Prostate gland (tissue), 2 donors: ENCODE measurements at regions not wholly inside any gene's neighbourhood (a gene's known extent, or its start where the extent isn't known, plus 50 kb on each side); places are given as distances from the start of the nearest gene placed in this dataset.

Experiments used
- DNase-seq: peaks from one replicate; pipeline ENCODE4 v3.0.0-alpha.2; 2019; ENCODE audit warnings: low spot score
- H3K27ac ChIP-seq, 2 donors: fragments of 200-600 bp; sonication (generic); 2 replicates each; pipeline ENCODE4 v1.5.1; 2017 to 2019
- H3K27me3 ChIP-seq: fragments of 200-600 bp; sonication (generic); replicated peaks from 2 replicates; pipeline ENCODE4 v1.5.1; 2019; ENCODE audit not compliant: insufficient read depth
- H3K36me3 ChIP-seq, 2 donors: fragments of 200-600 bp; sonication (generic); 1 replicate in 1 of 2; 2 replicates in 1 of 2; pipeline versions ENCODE4 v1.5.1 to v1.8.1; 2017 to 2019
- H3K4me1 ChIP-seq: fragments of 200-600 bp; sonication (generic); replicated peaks from 2 replicates; pipeline ENCODE4 v1.5.1; 2019
- H3K4me3 ChIP-seq, 2 donors: fragments of 200-600 bp; sonication (generic); 2 replicates each; pipeline ENCODE4 v1.5.1; 2017 to 2019
- H3K9me3 ChIP-seq: fragments of 200-600 bp; sonication (generic); 2 replicates; pipeline ENCODE4 v1.5.1; 2017
- POLR2A ChIP-seq: fragments of 450-650 bp; IDR thresholded peaks from one replicate; pipeline ENCODE4 v1.6.1; 2016; ENCODE audit warnings: antibody characterized with exemption, mild to moderate bottlenecking
- POLR2AphosphoS5 ChIP-seq: sonication (generic); formaldehyde crosslinking; IDR thresholded peaks from one replicate; pipeline ENCODE4 v1.6.1; 2017; ENCODE audit warnings: antibody characterized with exemption
- WGBS: methylation state at CpG from one replicate; pipeline ENCODE4 v1.1.5; 2018; 5-methylcytosine and 5-hydroxymethylcytosine counted together
- intact Hi-C: fragments of 100-400 bp; cut with DNase I; formaldehyde crosslinking; loops from one replicate; pipeline ENCODE4 v1.14.2; 2022
- TF ChIP-seq, protein P1 (sequence below), 4 experiments: fragments of 200-600 bp in 2 of 4; fragments of 450-650 bp in 2 of 4; sonication (generic) in 2 of 4; IDR thresholded peaks; 1 replicate in 3 of 4; 2 replicates in 1 of 4; pipeline ENCODE4 v1.5.1; 2016 to 2019; ENCODE audit warnings: antibody characterized with exemption in 4 of 4, mild to moderate bottlenecking in 2 of 4, moderate library complexity in 2 of 4

DNA sequence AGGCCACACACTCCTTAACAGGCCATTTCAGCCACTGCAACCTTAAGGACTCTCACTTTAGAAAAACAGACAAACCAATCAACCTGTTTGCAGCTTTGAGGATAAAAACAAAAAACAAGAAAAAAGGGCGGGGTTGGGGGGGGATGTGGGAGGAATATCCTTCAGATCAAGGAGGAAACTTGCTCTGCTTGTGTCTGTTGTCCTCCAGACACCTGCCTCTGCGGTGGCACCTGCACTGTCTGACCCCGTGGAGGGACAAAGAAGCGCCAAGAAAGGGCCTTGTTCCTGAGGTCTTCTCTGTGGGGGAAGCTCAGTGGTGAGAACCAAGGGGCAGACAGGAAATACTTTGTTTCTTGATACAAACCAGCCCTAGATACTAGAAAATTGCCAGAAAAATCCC, 70.5 kb downstream of the POLR2M start:
- Histone ChIP-seq H3K27ac (no peak overlapping the region), H3K36me3 (no peaks in the 10 kb centered on the region), H3K9me3 (no peaks in the 10 kb centered on the region), H3K4me1 (no peaks in the 10 kb centered on the region), H3K27me3 (no peaks in the 10 kb centered on the region), H3K4me3 (no peak overlapping the region)
- intact Hi-C loops = no loop called here
- 87% methylated on average over 4 of the region's 4 CpGs for WGBS
- no peak for DNase-seq
- TF ChIP-seq, protein P1, sequence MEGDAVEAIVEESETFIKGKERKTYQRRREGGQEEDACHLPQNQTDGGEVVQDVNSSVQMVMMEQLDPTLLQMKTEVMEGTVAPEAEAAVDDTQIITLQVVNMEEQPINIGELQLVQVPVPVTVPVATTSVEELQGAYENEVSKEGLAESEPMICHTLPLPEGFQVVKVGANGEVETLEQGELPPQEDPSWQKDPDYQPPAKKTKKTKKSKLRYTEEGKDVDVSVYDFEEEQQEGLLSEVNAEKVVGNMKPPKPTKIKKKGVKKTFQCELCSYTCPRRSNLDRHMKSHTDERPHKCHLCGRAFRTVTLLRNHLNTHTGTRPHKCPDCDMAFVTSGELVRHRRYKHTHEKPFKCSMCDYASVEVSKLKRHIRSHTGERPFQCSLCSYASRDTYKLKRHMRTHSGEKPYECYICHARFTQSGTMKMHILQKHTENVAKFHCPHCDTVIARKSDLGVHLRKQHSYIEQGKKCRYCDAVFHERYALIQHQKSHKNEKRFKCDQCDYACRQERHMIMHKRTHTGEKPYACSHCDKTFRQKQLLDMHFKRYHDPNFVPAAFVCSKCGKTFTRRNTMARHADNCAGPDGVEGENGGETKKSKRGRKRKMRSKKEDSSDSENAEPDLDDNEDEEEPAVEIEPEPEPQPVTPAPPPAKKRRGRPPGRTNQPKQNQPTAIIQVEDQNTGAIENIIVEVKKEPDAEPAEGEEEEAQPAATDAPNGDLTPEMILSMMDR (IDR thresholded peaks at IDR 0.05) = no peak
- TF ChIP-seq POLR2AphosphoS5 = no peak
- no peak for TF ChIP-seq POLR2A

DNA sequence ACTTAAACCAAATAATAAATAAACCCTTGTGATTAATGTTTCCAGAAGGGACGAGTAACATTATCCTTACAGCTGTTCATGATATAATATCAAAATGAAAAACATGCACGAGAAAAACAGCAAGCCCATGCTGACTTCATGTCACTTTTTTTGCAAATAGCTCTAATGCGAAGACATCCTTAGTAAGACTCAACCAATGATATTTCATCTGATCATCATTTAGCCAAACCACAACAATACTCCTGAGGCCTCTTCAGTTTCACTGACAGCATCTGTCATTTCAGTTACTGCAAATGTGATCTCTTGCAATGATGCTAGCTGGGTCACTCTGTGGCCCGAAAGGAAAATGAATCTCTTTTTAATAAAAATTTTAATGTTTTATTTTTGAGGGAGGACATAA, 74.0 kb downstream of the POLR2M start:
- no peaks in the 10 kb centered on the region for H3K36me3 ChIP-seq
- no peaks in the 10 kb centered on the region for H3K9me3 ChIP-seq
- TF ChIP-seq POLR2AphosphoS5 (no peak), POLR2A (no peak)
- TF ChIP-seq, protein P1 (IDR thresholded peaks at IDR 0.05) = no peak
- no peak for DNase-seq
- 74% methylated on average over 4 of the region's 4 CpGs for WGBS
- H3K4me3 ChIP-seq = no peak overlapping the region
- no peaks in the 10 kb centered on the region for H3K4me1 ChIP-seq
- H3K27me3 ChIP-seq = no peaks in the 10 kb centered on the region
- no peak overlapping the region for H3K27ac ChIP-seq
- intact Hi-C loops = no loop called here

DNA sequence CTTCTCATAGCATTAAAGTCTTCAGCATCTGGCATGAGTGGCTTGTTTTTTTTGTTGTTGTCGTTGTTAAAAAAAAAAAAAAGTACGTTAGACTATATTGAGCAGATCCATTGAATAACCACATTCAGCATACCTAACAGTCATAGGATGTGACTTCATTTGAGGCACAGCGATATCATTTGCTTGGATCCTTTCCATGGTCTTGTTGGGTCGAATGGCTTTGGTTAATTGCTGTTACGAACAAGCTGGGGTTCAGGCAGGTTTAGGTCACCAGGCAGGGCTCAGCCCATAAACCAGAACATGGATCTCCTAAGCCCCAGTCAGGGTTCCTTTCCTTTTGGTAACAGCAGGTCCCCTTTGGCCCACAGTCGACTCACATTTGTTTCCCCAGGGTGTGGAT, 76.2 kb downstream of the POLR2M start:
- Histone ChIP-seq H3K4me1 (no peaks in the 10 kb centered on the region), H3K9me3 (no peaks in the 10 kb centered on the region), H3K4me3 (no peak overlapping the region), H3K36me3 (no peaks in the 10 kb centered on the region), H3K27me3 (no peaks in the 10 kb centered on the region), H3K27ac (no peak overlapping the region)
- intact Hi-C loops = no loop called here
- no peak for TF ChIP-seq POLR2A
- TF ChIP-seq POLR2AphosphoS5 = no peak
- TF ChIP-seq, protein P1 (IDR thresholded peaks at IDR 0.05) = no peak
- DNase-seq = no peak
- 85% methylated on average over 6 of the region's 6 CpGs for WGBS

DNA sequence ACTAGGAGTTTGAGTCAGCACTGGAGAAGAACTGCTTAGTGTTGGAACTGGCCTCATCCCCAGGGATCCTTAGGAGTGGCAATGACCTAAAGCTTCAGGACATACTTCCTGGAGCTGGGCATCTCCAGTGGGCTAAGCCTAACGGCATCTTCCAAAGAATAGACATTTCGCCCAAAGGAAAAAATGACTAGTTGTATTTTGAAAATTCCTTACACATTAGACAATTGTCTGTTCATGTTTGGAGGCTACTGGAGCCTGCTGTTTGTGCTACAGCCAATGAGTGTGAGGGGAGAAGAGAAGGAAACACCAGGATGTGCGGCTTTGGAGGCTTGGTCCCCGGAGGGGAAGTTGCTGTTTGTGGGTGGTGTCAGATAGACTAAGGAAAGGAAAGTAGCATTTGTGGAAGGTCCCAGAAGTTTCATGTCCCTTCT, 77.6 kb downstream of the POLR2M start:
- intact Hi-C loops = no loop called here
- Histone ChIP-seq H3K9me3 (no peaks in the 10 kb centered on the region), H3K27me3 (no peaks in the 10 kb centered on the region), H3K4me3 (no peak overlapping the region), H3K4me1 (no peaks in the 10 kb centered on the region), H3K36me3 (no peaks in the 10 kb centered on the region), H3K27ac (no peak overlapping the region)
- DNase-seq = no peak
- 67% methylated on average over 4 of the region's 4 CpGs for WGBS
- no peak for TF ChIP-seq POLR2AphosphoS5
- TF ChIP-seq POLR2A = no peak
- TF ChIP-seq, protein P1 (IDR thresholded peaks at IDR 0.05) = no peak

DNA sequence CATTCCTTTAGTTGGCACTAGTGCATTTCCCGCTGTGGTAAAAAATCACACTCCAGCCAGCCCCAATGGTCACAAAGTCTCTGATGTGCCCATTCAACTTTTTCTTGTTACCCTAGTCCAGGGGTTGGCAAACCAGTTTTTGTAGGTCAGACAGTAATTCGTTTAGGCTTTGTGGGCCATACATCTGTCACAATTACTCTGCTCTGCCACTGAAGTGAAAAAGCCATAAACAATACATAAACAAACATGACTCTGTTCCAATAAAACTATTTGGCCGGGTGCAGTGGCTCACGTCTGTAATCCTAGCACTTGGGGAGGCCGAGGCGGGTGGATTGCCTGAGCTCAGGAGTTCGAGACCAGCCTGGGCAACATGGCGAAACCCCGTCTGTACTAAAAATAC, 78.5 kb downstream of the POLR2M start:
- no peaks in the 10 kb centered on the region for H3K27me3 ChIP-seq
- TF ChIP-seq POLR2A (no peak), POLR2AphosphoS5 (no peak)
- DNase-seq = no peak
- H3K4me1 ChIP-seq = no peaks in the 10 kb centered on the region
- H3K36me3 ChIP-seq = no peaks in the 10 kb centered on the region
- 65% methylated on average over 9 of the region's 9 CpGs for WGBS
- intact Hi-C loops = no loop called here
- H3K27ac ChIP-seq = no peak overlapping the region
- no peaks in the 10 kb centered on the region for H3K9me3 ChIP-seq
- no peak overlapping the region for H3K4me3 ChIP-seq
